SK-N-SH treated with all-trans-retinoic acid at 6 μM for 48 hours (cell line): ENCODE measurements at regions not wholly inside any gene's neighbourhood (a gene's known extent, or its start where the extent isn't known, plus 50 kb on each side); places are given as distances from the start of the nearest gene placed in this dataset.

Source experiments
- ATAC-seq: fragments of 200-7000 bp; cut with Tn5 transposase; 3 replicates; pipeline ENCODE4 v1.9.1; 2020; ENCODE audit warnings: mild to moderate bottlenecking, moderate library complexity
- ARNTL ChIP-seq: fragments of 450-650 bp; formaldehyde crosslinking; IDR thresholded peaks from 2 replicates; pipeline ENCODE4 v1.5.0; 2020; ENCODE audit warnings: low read depth, mild to moderate bottlenecking, moderate library complexity, borderline replicate concordance
- BACH2 ChIP-seq: fragments of 250-450 bp; sonication (Bioruptor Pico); IDR thresholded peaks from 2 replicates; pipeline ENCODE4 v1.9.0; 2021; ENCODE audit warnings: mild to moderate bottlenecking, borderline replicate concordance
- CSDC2 ChIP-seq: fragments of 250-450 bp; sonication (Bioruptor Pico); IDR thresholded peaks from 2 replicates; pipeline ENCODE4 v1.5.0; 2020; ENCODE audit warnings: mild to moderate bottlenecking, moderate library complexity
- ESRRG ChIP-seq: fragments of 250-450 bp; sonication (Bioruptor Pico); IDR thresholded peaks from 2 replicates; pipeline ENCODE4 v1.6.1; 2021; ENCODE audit warnings: mild to moderate bottlenecking
- GLIS3 ChIP-seq: fragments of 250-450 bp; sonication (Bioruptor Pico); IDR thresholded peaks from 2 replicates; pipeline ENCODE4 v1.5.0; 2020; ENCODE audit warnings: mild to moderate bottlenecking, moderate library complexity
- ISL1 ChIP-seq: fragments of 250-450 bp; sonication (Bioruptor Pico); IDR thresholded peaks from 2 replicates; pipeline ENCODE4 v2.1.2; 2022; ENCODE audit warnings: mild to moderate bottlenecking, moderate library complexity
- OSR1 ChIP-seq: fragments of 250-450 bp; sonication (Bioruptor Pico); IDR thresholded peaks from 2 replicates; pipeline ENCODE4 v1.8.0; 2022; ENCODE audit warnings: moderate library complexity, mild to moderate bottlenecking, inconsistent platforms
- PPARA ChIP-seq: fragments of 250-450 bp; sonication (Bioruptor Pico); IDR thresholded peaks from 2 replicates; pipeline ENCODE4 v1.5.0; 2020; ENCODE audit warnings: mild to moderate bottlenecking, borderline replicate concordance
- RARB ChIP-seq: fragments of 250-450 bp; sonication (Bioruptor Pico); IDR thresholded peaks from 2 replicates; pipeline ENCODE4 v1.8.0; 2021; ENCODE audit warnings: mild to moderate bottlenecking, moderate library complexity
- SNAI2 ChIP-seq: fragments of 250-450 bp; sonication (Bioruptor Pico); IDR thresholded peaks from 2 replicates; pipeline ENCODE4 v1.5.0; 2020; ENCODE audit warnings: mild to moderate bottlenecking, moderate library complexity
- TCF4 ChIP-seq: fragments of 250-450 bp; sonication (Bioruptor Pico); IDR thresholded peaks from 2 replicates; pipeline ENCODE4 v1.8.0; 2021; ENCODE audit warnings: mild to moderate bottlenecking, moderate library complexity, borderline replicate concordance
- TOX ChIP-seq: fragments of 250-450 bp; sonication (Bioruptor Pico); IDR thresholded peaks from 2 replicates; pipeline ENCODE4 v1.8.0; 2021; ENCODE audit warnings: mild to moderate bottlenecking, moderate library complexity, borderline replicate concordance
- ZC3H10 ChIP-seq: fragments of 250-450 bp; sonication (Bioruptor Pico); IDR thresholded peaks from 2 replicates; pipeline ENCODE4 v1.5.1; 2021; ENCODE audit warnings: mild to moderate bottlenecking, moderate library complexity
- ZFP3 ChIP-seq: fragments of 250-450 bp; sonication (Bioruptor Pico); IDR thresholded peaks from 2 replicates; pipeline ENCODE4 v1.5.0; 2020; ENCODE audit warnings: mild to moderate bottlenecking, moderate library complexity
- ZFP30 ChIP-seq: fragments of 450-650 bp; formaldehyde crosslinking; IDR thresholded peaks from 2 replicates; pipeline ENCODE4 v1.5.0; 2022; ENCODE audit warnings: mild to moderate bottlenecking, moderate library complexity
- ZNF565 ChIP-seq: fragments of 450-650 bp; formaldehyde crosslinking; conservative IDR thresholded peaks from 2 replicates; pipeline ENCODE4 v1.5.0; 2020; ENCODE audit warnings: low read depth, mild to moderate bottlenecking, moderate library complexity
- ZNF70 ChIP-seq: fragments of 450-650 bp; formaldehyde crosslinking; IDR thresholded peaks from 2 replicates; pipeline ENCODE4 v1.5.0; 2020; ENCODE audit warnings: mild to moderate bottlenecking, moderate library complexity
- ZNF8 ChIP-seq: fragments of 450-650 bp; formaldehyde crosslinking; IDR thresholded peaks from 2 replicates; pipeline ENCODE4 v1.5.0; 2020; ENCODE audit warnings: mild to moderate bottlenecking, moderate library complexity
- TF ChIP-seq, protein P1 (sequence below): fragments of 250-450 bp; sonication (Bioruptor Pico); IDR thresholded peaks from 2 replicates; pipeline ENCODE4 v1.5.1; 2021; ENCODE audit warnings: mild to moderate bottlenecking, moderate library complexity
- TF ChIP-seq, protein P2 (sequence below): fragments of 250-450 bp; sonication (Bioruptor Pico); IDR thresholded peaks from 2 replicates; pipeline ENCODE4 v1.5.0; 2020; ENCODE audit warnings: mild to moderate bottlenecking, moderate library complexity
- TF ChIP-seq, protein P3 (sequence below): fragments of 250-450 bp; sonication (Bioruptor Pico); IDR thresholded peaks from 2 replicates; pipeline ENCODE4 v1.8.0; 2020; ENCODE audit warnings: mild to moderate bottlenecking, moderate library complexity, borderline replicate concordance
- TF ChIP-seq, protein P4 (sequence below): fragments of 250-450 bp; sonication (Bioruptor Pico); IDR thresholded peaks from 2 replicates; pipeline ENCODE4 v1.8.0; 2021; ENCODE audit warnings: low read depth, mild to moderate bottlenecking, moderate library complexity, borderline replicate concordance

DNA sequence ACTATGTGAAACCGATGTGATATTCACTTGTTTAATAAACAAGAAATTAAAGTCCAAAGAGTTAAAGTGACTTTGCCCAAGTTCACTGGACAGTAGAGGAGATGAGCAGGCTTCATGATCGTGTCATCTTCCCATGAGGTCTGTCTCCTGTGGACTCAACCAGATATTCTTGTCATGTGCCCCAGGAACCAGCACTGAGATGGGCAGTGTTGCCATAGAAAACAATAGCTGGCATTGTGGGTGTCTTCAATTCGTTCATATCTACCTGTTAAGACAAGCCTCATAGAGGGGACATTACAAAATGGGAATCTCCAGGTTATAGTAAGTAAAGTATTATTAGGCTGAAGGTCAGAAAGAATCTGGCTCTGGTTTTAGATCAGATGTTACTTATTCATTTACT lies 184.8 kb upstream of the BCL6 start (continued):
- TF ChIP-seq, protein P1, sequence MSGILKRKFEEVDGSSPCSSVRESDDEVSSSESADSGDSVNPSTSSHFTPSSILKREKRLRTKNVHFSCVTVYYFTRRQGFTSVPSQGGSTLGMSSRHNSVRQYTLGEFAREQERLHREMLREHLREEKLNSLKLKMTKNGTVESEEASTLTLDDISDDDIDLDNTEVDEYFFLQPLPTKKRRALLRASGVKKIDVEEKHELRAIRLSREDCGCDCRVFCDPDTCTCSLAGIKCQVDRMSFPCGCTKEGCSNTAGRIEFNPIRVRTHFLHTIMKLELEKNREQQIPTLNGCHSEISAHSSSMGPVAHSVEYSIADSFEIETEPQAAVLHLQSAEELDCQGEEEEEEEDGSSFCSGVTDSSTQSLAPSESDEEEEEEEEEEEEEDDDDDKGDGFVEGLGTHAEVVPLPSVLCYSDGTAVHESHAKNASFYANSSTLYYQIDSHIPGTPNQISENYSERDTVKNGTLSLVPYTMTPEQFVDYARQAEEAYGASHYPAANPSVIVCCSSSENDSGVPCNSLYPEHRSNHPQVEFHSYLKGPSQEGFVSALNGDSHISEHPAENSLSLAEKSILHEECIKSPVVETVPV (CRISPR knock-in tag), result no peak

DNA sequence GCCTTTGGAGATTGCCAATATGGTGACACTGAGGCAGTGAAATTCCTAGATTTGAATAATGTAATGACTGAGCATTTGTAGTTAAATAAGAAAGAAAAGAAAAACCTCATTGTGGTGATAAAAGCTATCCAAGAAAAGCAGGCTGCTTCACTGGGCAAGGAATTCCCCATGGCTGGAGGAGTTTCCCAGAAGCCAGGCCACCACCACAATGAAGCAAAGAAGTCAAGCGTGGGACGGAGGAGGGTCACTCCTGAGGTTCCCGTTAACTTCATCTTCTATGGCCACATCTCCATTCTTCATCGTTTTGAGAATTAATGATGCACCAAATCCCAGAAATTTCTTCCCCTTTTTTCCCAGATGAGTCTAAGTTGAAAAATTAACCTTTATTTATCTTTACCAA lies 185.8 kb upstream of the BCL6 start:
- ATAC-seq, result no peak
- TF ChIP-seq TOX (CRISPR knock-in tag) (no peak), CSDC2 (no peak), ISL1 (no peak), ZNF565 (CRISPR knock-in tag) (no peak), SNAI2 (CRISPR knock-in tag) (no peak), ZFP3 (CRISPR knock-in tag) (no peak), GLIS3 (CRISPR knock-in tag) (no peak), TCF4 (CRISPR knock-in tag) (no peak), ZNF70 (CRISPR knock-in tag) (no peak), ZNF8 (CRISPR knock-in tag) (no peak)
- TF ChIP-seq, protein P2, sequence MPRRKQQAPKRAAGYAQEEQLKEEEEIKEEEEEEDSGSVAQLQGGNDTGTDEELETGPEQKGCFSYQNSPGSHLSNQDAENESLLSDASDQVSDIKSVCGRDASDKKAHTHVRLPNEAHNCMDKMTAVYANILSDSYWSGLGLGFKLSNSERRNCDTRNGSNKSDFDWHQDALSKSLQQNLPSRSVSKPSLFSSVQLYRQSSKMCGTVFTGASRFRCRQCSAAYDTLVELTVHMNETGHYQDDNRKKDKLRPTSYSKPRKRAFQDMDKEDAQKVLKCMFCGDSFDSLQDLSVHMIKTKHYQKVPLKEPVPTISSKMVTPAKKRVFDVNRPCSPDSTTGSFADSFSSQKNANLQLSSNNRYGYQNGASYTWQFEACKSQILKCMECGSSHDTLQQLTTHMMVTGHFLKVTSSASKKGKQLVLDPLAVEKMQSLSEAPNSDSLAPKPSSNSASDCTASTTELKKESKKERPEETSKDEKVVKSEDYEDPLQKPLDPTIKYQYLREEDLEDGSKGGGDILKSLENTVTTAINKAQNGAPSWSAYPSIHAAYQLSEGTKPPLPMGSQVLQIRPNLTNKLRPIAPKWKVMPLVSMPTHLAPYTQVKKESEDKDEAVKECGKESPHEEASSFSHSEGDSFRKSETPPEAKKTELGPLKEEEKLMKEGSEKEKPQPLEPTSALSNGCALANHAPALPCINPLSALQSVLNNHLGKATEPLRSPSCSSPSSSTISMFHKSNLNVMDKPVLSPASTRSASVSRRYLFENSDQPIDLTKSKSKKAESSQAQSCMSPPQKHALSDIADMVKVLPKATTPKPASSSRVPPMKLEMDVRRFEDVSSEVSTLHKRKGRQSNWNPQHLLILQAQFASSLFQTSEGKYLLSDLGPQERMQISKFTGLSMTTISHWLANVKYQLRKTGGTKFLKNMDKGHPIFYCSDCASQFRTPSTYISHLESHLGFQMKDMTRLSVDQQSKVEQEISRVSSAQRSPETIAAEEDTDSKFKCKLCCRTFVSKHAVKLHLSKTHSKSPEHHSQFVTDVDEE (CRISPR knock-in tag), result no peak
- TF ChIP-seq, protein P1 (CRISPR knock-in tag), result no peak

DNA sequence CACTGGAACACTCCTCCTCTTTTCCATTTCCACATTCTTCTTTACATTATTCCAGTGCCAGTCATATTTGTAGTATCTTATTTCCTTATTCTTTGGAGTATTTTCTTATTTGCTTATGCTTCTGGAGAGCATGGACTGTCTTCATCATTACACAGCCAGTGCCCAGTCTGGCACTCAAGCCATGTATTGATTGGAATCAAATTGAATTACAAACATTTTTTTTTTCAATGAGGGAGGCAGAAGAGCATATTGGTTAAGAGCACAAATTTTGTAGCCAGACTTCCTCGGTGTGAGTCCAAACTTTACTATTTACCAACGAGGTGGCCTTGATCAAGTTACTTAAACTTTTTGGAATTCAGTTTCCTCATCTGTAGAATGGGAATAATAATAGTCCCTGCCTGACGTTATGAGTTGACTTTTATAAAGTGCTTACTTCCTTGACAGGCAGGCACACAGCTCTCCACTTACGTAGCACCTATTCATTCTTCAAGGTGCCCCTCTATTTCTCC lies 186.6 kb upstream of the BCL6 start:
- TF ChIP-seq ZNF565 (CRISPR knock-in tag) (no peak), ARNTL (CRISPR knock-in tag) (no peak), ISL1 (no peak), ZNF8 (CRISPR knock-in tag) (no peak), BACH2 (no peak), ZFP30 (CRISPR knock-in tag) (no peak), CSDC2 (no peak), GLIS3 (CRISPR knock-in tag) (no peak), RARB (no peak), ZNF70 (CRISPR knock-in tag) (no peak), TCF4 (CRISPR knock-in tag) (no peak), PPARA (CRISPR knock-in tag) (no peak), OSR1 (CRISPR knock-in tag) (no peak), ESRRG (no peak), TOX (CRISPR knock-in tag) (no peak), ZC3H10 (CRISPR knock-in tag) (no peak)
- TF ChIP-seq, protein P3, sequence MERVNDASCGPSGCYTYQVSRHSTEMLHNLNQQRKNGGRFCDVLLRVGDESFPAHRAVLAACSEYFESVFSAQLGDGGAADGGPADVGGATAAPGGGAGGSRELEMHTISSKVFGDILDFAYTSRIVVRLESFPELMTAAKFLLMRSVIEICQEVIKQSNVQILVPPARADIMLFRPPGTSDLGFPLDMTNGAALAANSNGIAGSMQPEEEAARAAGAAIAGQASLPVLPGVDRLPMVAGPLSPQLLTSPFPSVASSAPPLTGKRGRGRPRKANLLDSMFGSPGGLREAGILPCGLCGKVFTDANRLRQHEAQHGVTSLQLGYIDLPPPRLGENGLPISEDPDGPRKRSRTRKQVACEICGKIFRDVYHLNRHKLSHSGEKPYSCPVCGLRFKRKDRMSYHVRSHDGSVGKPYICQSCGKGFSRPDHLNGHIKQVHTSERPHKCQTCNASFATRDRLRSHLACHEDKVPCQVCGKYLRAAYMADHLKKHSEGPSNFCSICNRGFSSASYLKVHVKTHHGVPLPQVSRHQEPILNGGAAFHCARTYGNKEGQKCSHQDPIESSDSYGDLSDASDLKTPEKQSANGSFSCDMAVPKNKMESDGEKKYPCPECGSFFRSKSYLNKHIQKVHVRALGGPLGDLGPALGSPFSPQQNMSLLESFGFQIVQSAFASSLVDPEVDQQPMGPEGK (CRISPR knock-in tag), result no peak
- TF ChIP-seq, protein P4, sequence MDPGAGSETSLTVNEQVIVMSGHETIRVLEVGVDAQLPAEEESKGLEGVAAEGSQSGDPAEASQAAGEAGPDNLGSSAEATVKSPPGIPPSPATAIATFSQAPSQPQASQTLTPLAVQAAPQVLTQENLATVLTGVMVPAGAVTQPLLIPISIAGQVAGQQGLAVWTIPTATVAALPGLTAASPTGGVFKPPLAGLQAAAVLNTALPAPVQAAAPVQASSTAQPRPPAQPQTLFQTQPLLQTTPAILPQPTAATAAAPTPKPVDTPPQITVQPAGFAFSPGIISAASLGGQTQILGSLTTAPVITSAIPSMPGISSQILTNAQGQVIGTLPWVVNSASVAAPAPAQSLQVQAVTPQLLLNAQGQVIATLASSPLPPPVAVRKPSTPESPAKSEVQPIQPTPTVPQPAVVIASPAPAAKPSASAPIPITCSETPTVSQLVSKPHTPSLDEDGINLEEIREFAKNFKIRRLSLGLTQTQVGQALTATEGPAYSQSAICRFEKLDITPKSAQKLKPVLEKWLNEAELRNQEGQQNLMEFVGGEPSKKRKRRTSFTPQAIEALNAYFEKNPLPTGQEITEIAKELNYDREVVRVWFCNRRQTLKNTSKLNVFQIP (CRISPR knock-in tag), result no peak
- TF ChIP-seq, protein P1 (CRISPR knock-in tag), result no peak
- TF ChIP-seq, protein P2 (CRISPR knock-in tag), result no peak
- ATAC-seq, result no peak
